A673 (cell line): ENCODE measurements at regions not wholly inside any gene's neighbourhood (a gene's known extent, or its start where the extent isn't known, plus 50 kb on each side); places are given as distances from the start of the nearest gene placed in this dataset.

Experiments
- BruUV-seq: library from RNA; stranded (reverse); fragments of 400-500 nt; replicated peaks from 2 replicates; lab custom pipeline; 2021; lab: Mats Ljungman, UMichigan
- CTCF ChIA-PET: fragments of 300-600 bp; sonication (Branson Sonifier 250); formaldehyde crosslinking; loops from one replicate; lab custom pipeline; 2022; ENCODE audit warnings: antibody characterized with exemption; lab: Charles Lee
- POLR2A ChIA-PET: fragments of 300-600 bp; sonication (Branson Sonifier 250); formaldehyde crosslinking; loops from one replicate; lab custom pipeline; 2022; ENCODE audit warnings: antibody characterized with exemption; ENCODE audit not compliant: low non-redundant PET; lab: Charles Lee
- DNase-seq: peaks from one replicate; pipeline ENCODE4 v3.0.0-alpha.2; 2015; ENCODE audit warnings: low spot score
- H3K27ac ChIP-seq: fragments of 200-600 bp; sonication (generic); 2 replicates; pipeline ENCODE4 v1.5.1; 2016; ENCODE audit warnings: mixed run types, low read depth, mild to moderate bottlenecking, mixed read lengths, antibody characterized with exemption, low read length; ENCODE audit not compliant: poor library complexity, severe bottlenecking
- H3K27me3 ChIP-seq: fragments of 200-600 bp; sonication (generic); replicated peaks from 2 replicates; pipeline ENCODE4 v1.6.1; 2017; ENCODE audit warnings: mixed run types, low read depth, mild to moderate bottlenecking, mixed read lengths, antibody characterized with exemption, low read length; ENCODE audit not compliant: insufficient read depth, poor library complexity
- H3K36me3 ChIP-seq: fragments of 200-600 bp; sonication (generic); 2 replicates; pipeline ENCODE4 v1.6.1; 2016; ENCODE audit warnings: mixed run types, mild to moderate bottlenecking, mixed read lengths, antibody characterized with exemption, low read length; ENCODE audit not compliant: insufficient read depth, poor library complexity, severe bottlenecking
- H3K4me1 ChIP-seq: fragments of 200-600 bp; sonication (generic); 2 replicates; pipeline ENCODE4 v1.6.1; 2017; ENCODE audit warnings: mixed run types, mild to moderate bottlenecking, mixed read lengths, antibody characterized with exemption, low read length; ENCODE audit not compliant: insufficient read depth, poor library complexity, severe bottlenecking
- H3K4me3 ChIP-seq: fragments of 200-600 bp; sonication (generic); 2 replicates; pipeline ENCODE4 v1.5.1; 2016; ENCODE audit warnings: low read depth, mixed run types, mild to moderate bottlenecking, mixed read lengths, low read length; ENCODE audit not compliant: poor library complexity, severe bottlenecking
- H3K9me3 ChIP-seq: fragments of 200-600 bp; sonication (generic); 2 replicates; pipeline ENCODE4 v1.6.1; 2016; ENCODE audit warnings: mixed run types, low read depth, mild to moderate bottlenecking, mixed read lengths, antibody characterized with exemption, low read length; ENCODE audit not compliant: poor library complexity, severe bottlenecking
- EZH2 ChIP-seq: fragments of 200-600 bp; sonication (generic); IDR thresholded peaks from 2 replicates; pipeline ENCODE4 v1.6.1; 2017; ENCODE audit warnings: borderline replicate concordance, low read depth, mild to moderate bottlenecking, mixed read lengths, antibody characterized with exemption, low read length; ENCODE audit not compliant: poor library complexity, severe bottlenecking
- intact Hi-C: fragments of 100-400 bp; cut with micrococcal nuclease; formaldehyde crosslinking; loops from one replicate; pipeline ENCODE4 v1.10.0; 2022; ENCODE audit not compliant: unreplicated experiment
- TF ChIP-seq, protein P1 (sequence below): fragments of 300-800, 200-600 bp; sonication (generic); conservative IDR thresholded peaks from 2 replicates; pipeline ENCODE4 v1.5.1; 2017; ENCODE audit warnings: low read depth, mild to moderate bottlenecking, antibody characterized with exemption, low read length, moderate library complexity, mixed read lengths

DNA sequence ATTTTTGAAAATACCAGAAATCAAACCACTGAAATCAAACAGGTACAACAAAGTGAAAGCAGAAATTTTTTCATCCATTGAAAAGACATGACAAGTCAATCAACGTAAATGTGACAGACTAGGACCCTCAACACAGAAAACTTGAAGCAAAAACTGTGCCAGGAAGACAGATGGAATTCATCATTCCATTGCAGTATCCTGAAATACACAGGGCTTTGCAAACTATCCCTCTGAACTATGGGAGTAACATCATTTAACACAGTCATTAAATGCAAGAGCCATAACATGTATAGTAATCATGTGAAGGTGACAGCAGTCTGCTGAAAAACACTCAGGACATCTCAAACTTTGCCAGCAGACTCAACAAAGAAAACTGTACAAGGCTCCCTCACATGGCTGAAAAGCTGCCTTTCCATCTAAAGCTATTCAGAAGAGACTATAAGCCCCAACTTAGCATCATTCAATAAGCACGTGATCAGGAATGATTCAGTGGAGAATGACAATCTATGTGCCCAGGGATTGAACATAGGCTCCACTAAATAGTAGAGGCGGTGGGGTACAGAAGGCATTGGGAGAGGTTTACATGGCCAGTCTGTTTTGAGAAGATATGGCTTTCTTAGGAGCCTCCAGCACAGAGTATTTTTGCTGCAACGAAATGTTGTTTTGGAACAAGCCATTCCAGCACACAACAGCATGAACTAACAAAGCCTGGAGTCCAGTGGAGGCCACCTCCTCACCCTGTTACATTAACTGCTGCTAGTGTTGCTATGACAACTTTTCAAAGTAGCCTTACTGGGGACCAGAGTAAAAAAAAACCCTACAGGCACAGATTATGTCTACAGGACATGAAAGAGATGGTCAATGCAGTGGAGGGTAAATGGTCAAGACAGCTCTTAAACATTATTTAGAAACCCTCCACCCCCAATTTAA lies 274.5 kb upstream of the NOCT start:
- H3K4me1 ChIP-seq = no peaks in the 10 kb centered on the region
- no TSS peak for BruUV-seq
- ChIA-PET CTCF (no interaction called here), POLR2A (no interaction called here)
- TF ChIP-seq, protein P1, sequence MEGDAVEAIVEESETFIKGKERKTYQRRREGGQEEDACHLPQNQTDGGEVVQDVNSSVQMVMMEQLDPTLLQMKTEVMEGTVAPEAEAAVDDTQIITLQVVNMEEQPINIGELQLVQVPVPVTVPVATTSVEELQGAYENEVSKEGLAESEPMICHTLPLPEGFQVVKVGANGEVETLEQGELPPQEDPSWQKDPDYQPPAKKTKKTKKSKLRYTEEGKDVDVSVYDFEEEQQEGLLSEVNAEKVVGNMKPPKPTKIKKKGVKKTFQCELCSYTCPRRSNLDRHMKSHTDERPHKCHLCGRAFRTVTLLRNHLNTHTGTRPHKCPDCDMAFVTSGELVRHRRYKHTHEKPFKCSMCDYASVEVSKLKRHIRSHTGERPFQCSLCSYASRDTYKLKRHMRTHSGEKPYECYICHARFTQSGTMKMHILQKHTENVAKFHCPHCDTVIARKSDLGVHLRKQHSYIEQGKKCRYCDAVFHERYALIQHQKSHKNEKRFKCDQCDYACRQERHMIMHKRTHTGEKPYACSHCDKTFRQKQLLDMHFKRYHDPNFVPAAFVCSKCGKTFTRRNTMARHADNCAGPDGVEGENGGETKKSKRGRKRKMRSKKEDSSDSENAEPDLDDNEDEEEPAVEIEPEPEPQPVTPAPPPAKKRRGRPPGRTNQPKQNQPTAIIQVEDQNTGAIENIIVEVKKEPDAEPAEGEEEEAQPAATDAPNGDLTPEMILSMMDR = no peak
- no peak for TF ChIP-seq EZH2
- no peaks in the 10 kb centered on the region for H3K9me3 ChIP-seq
- no peak for DNase-seq
- H3K27me3 ChIP-seq = no peaks in the 10 kb centered on the region
- no peaks in the 10 kb centered on the region for H3K36me3 ChIP-seq
- intact Hi-C loops = no loop called here
- H3K27ac ChIP-seq = no peak overlapping the region
- H3K4me3 ChIP-seq = no peak overlapping the region

DNA sequence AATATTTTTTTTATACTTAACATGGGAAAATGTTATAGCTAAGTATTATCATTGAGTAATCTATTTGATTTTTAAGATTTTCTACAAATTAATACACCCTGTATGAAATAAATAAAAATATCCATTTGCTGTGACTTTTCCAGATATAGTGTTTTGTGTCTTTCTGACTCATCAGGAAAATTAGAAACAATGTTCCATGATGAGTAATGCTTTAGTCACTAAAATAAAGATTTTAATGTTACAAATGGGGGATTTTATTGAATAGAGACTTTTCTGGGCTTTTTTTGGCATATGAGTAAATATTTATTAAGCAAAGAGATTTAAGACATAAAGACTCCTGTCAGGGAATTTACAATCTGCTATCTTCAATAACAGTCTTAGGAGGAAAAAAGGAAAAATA lies 279.2 kb upstream of the NOCT start:
- Histone ChIP-seq H3K27me3 (no peaks in the 10 kb centered on the region), H3K4me1 (no peaks in the 10 kb centered on the region), H3K9me3 (no peaks in the 10 kb centered on the region), H3K36me3 (no peaks in the 10 kb centered on the region), H3K4me3 (no peak overlapping the region), H3K27ac (no peak overlapping the region)
- intact Hi-C loops = no loop called here
- TF ChIP-seq EZH2 = no peak
- TF ChIP-seq, protein P1 = no peak
- BruUV-seq = no TSS peak
- ChIA-PET POLR2A (no interaction called here), CTCF (interaction anchor here (0.6 kb wide), 1 partner anchor 17 kb away, joined by 4 read pairs; no protein-coding TSS in a partner anchor)
- no peak for DNase-seq

DNA sequence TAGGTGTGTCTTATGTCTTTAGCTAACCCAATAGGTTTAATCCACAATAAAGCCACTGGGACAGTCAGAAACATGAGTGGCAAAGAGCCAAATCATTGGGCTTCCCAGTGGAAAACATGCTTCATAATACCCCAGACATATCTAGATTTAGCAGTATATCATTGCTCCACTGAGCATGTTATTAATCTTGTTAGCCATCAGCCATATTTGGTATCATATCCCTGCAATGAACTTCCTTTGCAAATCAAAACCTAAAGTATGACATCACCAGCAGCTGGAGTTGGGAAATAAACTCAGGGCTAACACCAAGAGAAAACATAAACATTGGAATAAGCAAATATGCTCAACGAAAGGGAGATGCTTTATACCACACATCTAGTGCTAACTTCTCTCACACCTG lies 280.8 kb upstream of the NOCT start:
- intact Hi-C loops = no loop called here
- H3K4me1 ChIP-seq = no peaks in the 10 kb centered on the region
- DNase-seq = peak; percentile 21
- no peak overlapping the region for H3K27ac ChIP-seq
- TF ChIP-seq EZH2 = no peak
- TF ChIP-seq, protein P1 = no peak
- no peak overlapping the region for H3K4me3 ChIP-seq
- BruUV-seq = no TSS peak
- H3K27me3 ChIP-seq = no peaks in the 10 kb centered on the region
- ChIA-PET POLR2A (no interaction called here), CTCF (no interaction called here)
- no peaks in the 10 kb centered on the region for H3K9me3 ChIP-seq
- no peaks in the 10 kb centered on the region for H3K36me3 ChIP-seq
